ENCODE measurements at regions not wholly inside any gene's neighbourhood (a gene's known extent, or its start where the extent isn't known, plus 50 kb on each side); places are given as distances from the start of the nearest gene placed in this dataset.

GRCh38 chr2:51208521-51208920 lies 176.6 kb upstream of the NRXN1 start:
- Histone ChIP-seq H3K36me3 (ENCODE audit: control insufficient read depth, insufficient read depth, low read length) (no peaks in the 10 kb centered on the region), H3K27ac (ENCODE audit: low read depth, low read length) (no peak overlapping the region), H3K9ac (ENCODE audit: extremely low read depth, low read length, poor library complexity, severe bottlenecking) (no peak overlapping the region), H3K4me1 (ENCODE audit: control insufficient read depth, insufficient read depth, low read length) (no peaks in the 10 kb centered on the region), H3K27me3 (ENCODE audit: control insufficient read depth, insufficient read depth, low read length, poor library complexity, severe bottlenecking) (no peaks in the 10 kb centered on the region), H3K4me3 (ENCODE audit: low read length) (no peak overlapping the region), H3K9me3 (ENCODE audit: control insufficient read depth, low read length) (no peaks in the 10 kb centered on the region)
- no peaks in the 10 kb centered on the region for H3K27me3 Mint-ChIP-seq (ENCODE audit: insufficient read depth)
- no peaks in the 10 kb centered on the region for H3K9me3 Mint-ChIP-seq
- no peak overlapping the region for H3K27ac Mint-ChIP-seq
- no peak for DNase-seq
- no peak for TF ChIP-seq CTCF (conservative IDR thresholded peaks at IDR 0.05)
- H3K4me1 Mint-ChIP-seq, result no peaks in the 10 kb centered on the region
- no peak overlapping the region for H3K4me3 Mint-ChIP-seq
- H3K36me3 Mint-ChIP-seq (ENCODE audit: low read depth), result no peaks in the 10 kb centered on the region
- 96 to 100% methylated on average over 1 of the region's 1 CpG for WGBS, 2 experiments (ENCODE audit: insufficient coverage in 1 of 2, insufficient read length in 1 of 2)

- Mint-ChIP-seq H3K36me3 (ENCODE audit: low read depth) (no peaks in the 10 kb centered on the region), H3K27ac (no peak overlapping the region), H3K4me1 (no peaks in the 10 kb centered on the region), H3K9me3 (no peaks in the 10 kb centered on the region), H3K27me3 (ENCODE audit: insufficient read depth) (no peaks in the 10 kb centered on the region), H3K4me3 (no peak overlapping the region)
- H3K9ac ChIP-seq (ENCODE audit: extremely low read depth, low read length, poor library complexity, severe bottlenecking), result no peak overlapping the region
- H3K27ac ChIP-seq (ENCODE audit: low read depth, low read length), result no peak overlapping the region
- H3K4me3 ChIP-seq (ENCODE audit: low read length), result no peak overlapping the region
- no peaks in the 10 kb centered on the region for H3K4me1 ChIP-seq (ENCODE audit: control insufficient read depth, insufficient read depth, low read length)
- H3K27me3 ChIP-seq (ENCODE audit: control insufficient read depth, insufficient read depth, low read length, poor library complexity, severe bottlenecking), result no peaks in the 10 kb centered on the region
- no peak for DNase-seq
- TF ChIP-seq CTCF (conservative IDR thresholded peaks at IDR 0.05), result no peak
- H3K36me3 ChIP-seq (ENCODE audit: control insufficient read depth, insufficient read depth, low read length), result no peaks in the 10 kb centered on the region
- no peaks in the 10 kb centered on the region for H3K9me3 ChIP-seq (ENCODE audit: control insufficient read depth, low read length)
Observed at GRCh38 chr2:51201295-51201694, 169.4 kb upstream of the NRXN1 start.

- Histone ChIP-seq H3K4me3 (ENCODE audit: low read length) (no peak overlapping the region), H3K9ac (ENCODE audit: extremely low read depth, low read length, poor library complexity, severe bottlenecking) (no peak overlapping the region), H3K36me3 (ENCODE audit: control insufficient read depth, insufficient read depth, low read length) (no peaks in the 10 kb centered on the region), H3K4me1 (ENCODE audit: control insufficient read depth, insufficient read depth, low read length) (no peaks in the 10 kb centered on the region), H3K9me3 (ENCODE audit: control insufficient read depth, low read length) (no peaks in the 10 kb centered on the region), H3K27me3 (ENCODE audit: control insufficient read depth, insufficient read depth, low read length, poor library complexity, severe bottlenecking) (no peaks in the 10 kb centered on the region), H3K27ac (ENCODE audit: low read depth, low read length) (no peak overlapping the region)
- Mint-ChIP-seq H3K27ac (no peak overlapping the region), H3K27me3 (ENCODE audit: insufficient read depth) (no peaks in the 10 kb centered on the region), H3K36me3 (ENCODE audit: low read depth) (no peaks in the 10 kb centered on the region), H3K4me3 (no peak overlapping the region), H3K4me1 (no peaks in the 10 kb centered on the region), H3K9me3 (peaks cover 11% of the 10 kb centered on the region)
- DNase-seq, result no peak
- TF ChIP-seq CTCF (conservative IDR thresholded peaks at IDR 0.05), result no peak
- WGBS, 2 experiments (ENCODE audit: insufficient coverage in 1 of 2, insufficient read length in 1 of 2), result 96 to 98% methylated on average over 5 to 10 of the region's 10 CpGs
Observed at GRCh38 chr2:51194656-51195055, 162.7 kb upstream of the NRXN1 start.
